ENCODE measurements at regions not wholly inside any gene's neighbourhood (a gene's known extent, or its start where the extent isn't known, plus 50 kb on each side); places are given as distances from the start of the nearest gene placed in this dataset.
"Not testable (repeated sequence)": the region's sequence is repeated elsewhere in the genome, so short reads cannot be mapped to it uniquely, and the experiment has no call there.

GRCh38 chr6:72457738-72458137 is 164.1 kb upstream of the KCNQ5 start:
- H3K36me3 Mint-ChIP-seq (ENCODE audit: low read depth) = no peaks in the 10 kb centered on the region
- H3K4me3 Mint-ChIP-seq = no peak overlapping the region
- no peak overlapping the region for H3K27ac Mint-ChIP-seq
- no peaks in the 10 kb centered on the region for H3K4me1 Mint-ChIP-seq (ENCODE audit: low read depth)
- no peaks in the 10 kb centered on the region for H3K9me3 Mint-ChIP-seq
- peaks cover 26% of the 10 kb centered on the region for H3K27me3 Mint-ChIP-seq

- Mint-ChIP-seq H3K4me3 (no peak overlapping the region), H3K9me3 (no peaks in the 10 kb centered on the region), H3K27me3 (peaks cover 22% of the 10 kb centered on the region)
Measured at GRCh38 chr6:72458521-72458920, 163.3 kb upstream of the KCNQ5 start.

GRCh38 chr6:72461144-72461543 is 160.7 kb upstream of the KCNQ5 start:
- Mint-ChIP-seq H3K36me3 (ENCODE audit: low read depth) (no peaks in the 10 kb centered on the region), H3K4me1 (ENCODE audit: low read depth) (no peaks in the 10 kb centered on the region), H3K4me3 (no peak overlapping the region), H3K9me3 (no peaks in the 10 kb centered on the region), H3K27me3 (peaks cover 28% of the 10 kb centered on the region), H3K27ac (no peak overlapping the region)

More at GRCh38 chr6:72458521-72458920, 163.3 kb upstream of the KCNQ5 start:
- Mint-ChIP-seq H3K36me3 (ENCODE audit: low read depth) (no peaks in the 10 kb centered on the region), H3K4me1 (ENCODE audit: low read depth) (no peaks in the 10 kb centered on the region), H3K27ac (no peak overlapping the region)

- H3K9me3 Mint-ChIP-seq = no peaks in the 10 kb centered on the region
- peaks cover 30% of the 10 kb centered on the region for H3K27me3 Mint-ChIP-seq
- H3K4me1 Mint-ChIP-seq (ENCODE audit: low read depth) = no peaks in the 10 kb centered on the region
- H3K36me3 Mint-ChIP-seq (ENCODE audit: low read depth) = no peaks in the 10 kb centered on the region
- no peak overlapping the region for H3K27ac Mint-ChIP-seq
- H3K4me3 Mint-ChIP-seq = no peak overlapping the region
Measured at GRCh38 chr6:72464246-72464645, 157.6 kb upstream of the KCNQ5 start.

- Mint-ChIP-seq H3K27ac (no peak overlapping the region), H3K4me3 (no peak overlapping the region), H3K4me1 (ENCODE audit: low read depth) (no peaks in the 10 kb centered on the region), H3K27me3 (peaks cover 30% of the 10 kb centered on the region), H3K9me3 (no peaks in the 10 kb centered on the region), H3K36me3 (ENCODE audit: low read depth) (no peaks in the 10 kb centered on the region)
Measured at GRCh38 chr6:72464791-72465691, 156.8 kb upstream of the KCNQ5 start.

- Mint-ChIP-seq H3K4me1 (ENCODE audit: low read depth) (no peaks in the 10 kb centered on the region), H3K36me3 (ENCODE audit: low read depth) (no peaks in the 10 kb centered on the region), H3K9me3 (no peaks in the 10 kb centered on the region), H3K4me3 (no peak overlapping the region), H3K27me3 (peaks cover 26% of the 10 kb centered on the region), H3K27ac (no peak overlapping the region)
Measured at GRCh38 chr6:72466471-72466870, 155.4 kb upstream of the KCNQ5 start.

GRCh38 chr6:72466971-72467566 is 154.8 kb upstream of the KCNQ5 start:
- Mint-ChIP-seq H3K36me3 (ENCODE audit: low read depth) (no peaks in the 10 kb centered on the region), H3K4me1 (ENCODE audit: low read depth) (no peaks in the 10 kb centered on the region), H3K4me3 (no peak overlapping the region), H3K27me3 (peaks cover 20% of the 10 kb centered on the region), H3K9me3 (no peaks in the 10 kb centered on the region), H3K27ac (no peak overlapping the region)

GRCh38 chr6:72469406-72469983 is 152.4 kb upstream of the KCNQ5 start:
- not testable (repeated sequence) for H3K36me3 Mint-ChIP-seq (ENCODE audit: low read depth); H3K27me3 Mint-ChIP-seq; H3K9me3 Mint-ChIP-seq; H3K27ac Mint-ChIP-seq; H3K4me3 Mint-ChIP-seq; H3K4me1 Mint-ChIP-seq (ENCODE audit: low read depth)

GRCh38 chr6:72476051-72476450 is 145.8 kb upstream of the KCNQ5 start:
- Mint-ChIP-seq H3K4me3 (no peak overlapping the region), H3K4me1 (ENCODE audit: low read depth) (no peaks in the 10 kb centered on the region), H3K27ac (no peak overlapping the region)

GRCh38 chr6:72476646-72477045 is 145.2 kb upstream of the KCNQ5 start:
- Mint-ChIP-seq H3K4me3 (no peak overlapping the region), H3K4me1 (ENCODE audit: low read depth) (no peaks in the 10 kb centered on the region), H3K36me3 (ENCODE audit: low read depth) (no peaks in the 10 kb centered on the region), H3K9me3 (no peaks in the 10 kb centered on the region), H3K27me3 (no peaks in the 10 kb centered on the region), H3K27ac (no peak overlapping the region)

More at GRCh38 chr6:72476051-72476450, 145.8 kb upstream of the KCNQ5 start:
- no peaks in the 10 kb centered on the region for H3K27me3 Mint-ChIP-seq
- no peaks in the 10 kb centered on the region for H3K36me3 Mint-ChIP-seq (ENCODE audit: low read depth)
- H3K9me3 Mint-ChIP-seq = no peaks in the 10 kb centered on the region

GRCh38 chr6:72495441-72495840 is 126.4 kb upstream of the KCNQ5 start:
- H3K36me3 Mint-ChIP-seq (ENCODE audit: low read depth) = no peaks in the 10 kb centered on the region

GRCh38 chr6:72497186-72497585 is 124.7 kb upstream of the KCNQ5 start:
- H3K9me3 Mint-ChIP-seq = no peaks in the 10 kb centered on the region
- H3K4me1 Mint-ChIP-seq (ENCODE audit: low read depth) = no peaks in the 10 kb centered on the region
- peaks cover 4% of the 10 kb centered on the region for H3K27me3 Mint-ChIP-seq
- H3K36me3 Mint-ChIP-seq (ENCODE audit: low read depth) = no peaks in the 10 kb centered on the region
- H3K27ac Mint-ChIP-seq = no peak overlapping the region
- no peak overlapping the region for H3K4me3 Mint-ChIP-seq

More at GRCh38 chr6:72495441-72495840, 126.4 kb upstream of the KCNQ5 start:
- no peaks in the 10 kb centered on the region for H3K9me3 Mint-ChIP-seq
- peaks cover 14% of the 10 kb centered on the region for H3K27me3 Mint-ChIP-seq
- no peak overlapping the region for H3K4me3 Mint-ChIP-seq
- no peak overlapping the region for H3K27ac Mint-ChIP-seq
- no peaks in the 10 kb centered on the region for H3K4me1 Mint-ChIP-seq (ENCODE audit: low read depth)

- H3K27ac Mint-ChIP-seq = no peak overlapping the region
- H3K36me3 Mint-ChIP-seq (ENCODE audit: low read depth) = no peaks in the 10 kb centered on the region
- H3K27me3 Mint-ChIP-seq = peaks cover 7% of the 10 kb centered on the region
- no peak overlapping the region for H3K4me3 Mint-ChIP-seq
- H3K4me1 Mint-ChIP-seq (ENCODE audit: low read depth) = no peaks in the 10 kb centered on the region
- H3K9me3 Mint-ChIP-seq = no peaks in the 10 kb centered on the region
Measured at GRCh38 chr6:72500669-72501068, 121.2 kb upstream of the KCNQ5 start.

- Mint-ChIP-seq H3K27ac (no peak overlapping the region), H3K9me3 (no peaks in the 10 kb centered on the region), H3K27me3 (peaks cover 3% of the 10 kb centered on the region), H3K36me3 (ENCODE audit: low read depth) (no peaks in the 10 kb centered on the region), H3K4me3 (no peak overlapping the region), H3K4me1 (ENCODE audit: low read depth) (no peaks in the 10 kb centered on the region)
Measured at GRCh38 chr6:72504406-72504805, 117.5 kb upstream of the KCNQ5 start.

- Mint-ChIP-seq H3K4me3 (no peak overlapping the region), H3K36me3 (ENCODE audit: low read depth) (no peaks in the 10 kb centered on the region), H3K9me3 (no peaks in the 10 kb centered on the region), H3K27ac (no peak overlapping the region), H3K27me3 (peaks cover 6% of the 10 kb centered on the region), H3K4me1 (ENCODE audit: low read depth) (no peaks in the 10 kb centered on the region)
Measured at GRCh38 chr6:72505446-72505845, 116.4 kb upstream of the KCNQ5 start.
